PC-3 (cell line): ENCODE measurements at regions not wholly inside any gene's neighbourhood (a gene's known extent, or its start where the extent isn't known, plus 50 kb on each side); places are given as distances from the start of the nearest gene placed in this dataset.

ENCODE experiments used
- CTCF ChIP-seq: fragments of 300-600 bp; sonication (generic); conservative IDR thresholded peaks from 2 replicates; pipeline ENCODE4 v1.5.1; 2017; ENCODE audit warnings: antibody characterized with exemption, low read depth, mild to moderate bottlenecking, low read length
- EZH2phosphoT487 ChIP-seq: fragments of 300-600 bp; sonication (generic); IDR thresholded peaks from 2 replicates; pipeline ENCODE4 v1.6.1; 2018; ENCODE audit warnings: mild to moderate bottlenecking, antibody characterized with exemption, low read length, borderline replicate concordance

GRCh38 chr21:16870103-16870502 is 642.7 kb upstream of the CXADR start:
- TF ChIP-seq CTCF = no peak
- no peak for TF ChIP-seq EZH2phosphoT487
